ENCODE measurements at regions not wholly inside any gene's neighbourhood (a gene's known extent, or its start where the extent isn't known, plus 50 kb on each side); places are given as distances from the start of the nearest gene placed in this dataset.

DNA sequence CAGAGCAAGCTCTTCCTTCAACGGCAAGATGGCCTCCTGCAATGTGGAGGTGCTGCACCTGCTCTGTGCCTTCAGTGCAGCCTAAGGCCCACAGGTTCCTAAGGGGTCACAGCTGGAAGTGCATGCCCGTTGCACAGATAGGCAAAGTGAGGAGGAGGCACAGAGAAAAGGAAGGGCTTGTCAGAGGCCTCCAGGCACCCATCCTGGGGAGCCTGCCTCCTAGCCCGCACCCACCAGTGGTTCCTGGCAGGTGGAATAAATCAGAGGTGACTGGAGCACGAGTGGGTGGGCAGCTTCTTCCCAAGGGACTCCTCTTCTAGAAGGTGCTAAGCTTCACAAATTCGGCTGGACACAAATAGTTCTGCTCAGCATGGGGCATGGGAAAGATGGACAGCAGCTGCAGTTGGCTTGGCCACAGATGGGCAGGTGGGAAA lies 52.8 kb upstream of the STXBP1 start:
- TF ChIP-seq, protein P1, sequence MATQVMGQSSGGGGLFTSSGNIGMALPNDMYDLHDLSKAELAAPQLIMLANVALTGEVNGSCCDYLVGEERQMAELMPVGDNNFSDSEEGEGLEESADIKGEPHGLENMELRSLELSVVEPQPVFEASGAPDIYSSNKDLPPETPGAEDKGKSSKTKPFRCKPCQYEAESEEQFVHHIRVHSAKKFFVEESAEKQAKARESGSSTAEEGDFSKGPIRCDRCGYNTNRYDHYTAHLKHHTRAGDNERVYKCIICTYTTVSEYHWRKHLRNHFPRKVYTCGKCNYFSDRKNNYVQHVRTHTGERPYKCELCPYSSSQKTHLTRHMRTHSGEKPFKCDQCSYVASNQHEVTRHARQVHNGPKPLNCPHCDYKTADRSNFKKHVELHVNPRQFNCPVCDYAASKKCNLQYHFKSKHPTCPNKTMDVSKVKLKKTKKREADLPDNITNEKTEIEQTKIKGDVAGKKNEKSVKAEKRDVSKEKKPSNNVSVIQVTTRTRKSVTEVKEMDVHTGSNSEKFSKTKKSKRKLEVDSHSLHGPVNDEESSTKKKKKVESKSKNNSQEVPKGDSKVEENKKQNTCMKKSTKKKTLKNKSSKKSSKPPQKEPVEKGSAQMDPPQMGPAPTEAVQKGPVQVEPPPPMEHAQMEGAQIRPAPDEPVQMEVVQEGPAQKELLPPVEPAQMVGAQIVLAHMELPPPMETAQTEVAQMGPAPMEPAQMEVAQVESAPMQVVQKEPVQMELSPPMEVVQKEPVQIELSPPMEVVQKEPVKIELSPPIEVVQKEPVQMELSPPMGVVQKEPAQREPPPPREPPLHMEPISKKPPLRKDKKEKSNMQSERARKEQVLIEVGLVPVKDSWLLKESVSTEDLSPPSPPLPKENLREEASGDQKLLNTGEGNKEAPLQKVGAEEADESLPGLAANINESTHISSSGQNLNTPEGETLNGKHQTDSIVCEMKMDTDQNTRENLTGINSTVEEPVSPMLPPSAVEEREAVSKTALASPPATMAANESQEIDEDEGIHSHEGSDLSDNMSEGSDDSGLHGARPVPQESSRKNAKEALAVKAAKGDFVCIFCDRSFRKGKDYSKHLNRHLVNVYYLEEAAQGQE (IDR thresholded peaks at IDR 0.05): no peak
- no peak for TF ChIP-seq KDM5A (IDR thresholded peaks at IDR 0.05)
- no peak for TF ChIP-seq RAD21 (conservative IDR thresholded peaks at IDR 0.05 in 1 of 2, IDR thresholded peaks at IDR 0.05 in 1 of 2)
- TF ChIP-seq, protein P2, sequence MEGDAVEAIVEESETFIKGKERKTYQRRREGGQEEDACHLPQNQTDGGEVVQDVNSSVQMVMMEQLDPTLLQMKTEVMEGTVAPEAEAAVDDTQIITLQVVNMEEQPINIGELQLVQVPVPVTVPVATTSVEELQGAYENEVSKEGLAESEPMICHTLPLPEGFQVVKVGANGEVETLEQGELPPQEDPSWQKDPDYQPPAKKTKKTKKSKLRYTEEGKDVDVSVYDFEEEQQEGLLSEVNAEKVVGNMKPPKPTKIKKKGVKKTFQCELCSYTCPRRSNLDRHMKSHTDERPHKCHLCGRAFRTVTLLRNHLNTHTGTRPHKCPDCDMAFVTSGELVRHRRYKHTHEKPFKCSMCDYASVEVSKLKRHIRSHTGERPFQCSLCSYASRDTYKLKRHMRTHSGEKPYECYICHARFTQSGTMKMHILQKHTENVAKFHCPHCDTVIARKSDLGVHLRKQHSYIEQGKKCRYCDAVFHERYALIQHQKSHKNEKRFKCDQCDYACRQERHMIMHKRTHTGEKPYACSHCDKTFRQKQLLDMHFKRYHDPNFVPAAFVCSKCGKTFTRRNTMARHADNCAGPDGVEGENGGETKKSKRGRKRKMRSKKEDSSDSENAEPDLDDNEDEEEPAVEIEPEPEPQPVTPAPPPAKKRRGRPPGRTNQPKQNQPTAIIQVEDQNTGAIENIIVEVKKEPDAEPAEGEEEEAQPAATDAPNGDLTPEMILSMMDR (IDR thresholded peaks at IDR 0.05): no peak
- no peak for TF ChIP-seq PHF8 (IDR thresholded peaks at IDR 0.05; ENCODE audit: borderline replicate concordance, low read depth)
- no peak for TF ChIP-seq POLR2A (IDR thresholded peaks at IDR 0.05; ENCODE audit: low read length)

Data from A549 (cell line).